ENCODE measurements at regions not wholly inside any gene's neighbourhood (a gene's known extent, or its start where the extent isn't known, plus 50 kb on each side); places are given as distances from the start of the nearest gene placed in this dataset.

- no peak for TF ChIP-seq CTCF (conservative IDR thresholded peaks at IDR 0.05)
- no peak for TF ChIP-seq EZH2 (IDR thresholded peaks at IDR 0.05; ENCODE audit: low read depth)
Observed at GRCh38 chr4:95603393-95603792, 54.6 kb upstream of the UNC5C start.
